NCI-H460 (cell line): ENCODE measurements at regions not wholly inside any gene's neighbourhood (a gene's known extent, or its start where the extent isn't known, plus 50 kb on each side); places are given as distances from the start of the nearest gene placed in this dataset.

Experiments used
- DNase-seq: peaks from one replicate; pipeline ENCODE4 v3.0.0-alpha.2; 2016; ENCODE audit warnings: low read depth; ENCODE audit errors: extremely low read depth

DNA sequence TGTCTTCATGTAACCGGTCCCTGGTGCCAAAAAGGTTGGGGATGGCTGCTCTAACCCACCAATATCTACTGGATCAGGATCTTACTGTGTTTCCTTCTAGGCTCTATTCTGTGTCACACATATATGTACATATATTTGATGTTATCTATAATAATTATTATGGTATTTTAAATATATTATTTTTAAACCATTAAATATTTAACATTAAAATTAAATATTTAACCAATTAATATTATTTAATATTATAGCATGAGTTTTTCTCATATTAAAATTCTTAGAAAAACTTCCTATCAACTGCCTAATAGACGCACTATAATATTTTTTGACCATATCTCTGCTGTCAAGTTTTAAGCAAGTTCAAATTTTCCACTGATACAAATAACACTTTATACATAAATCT is 196.9 kb upstream of the PLET1 start:
- no peak for DNase-seq

GRCh38 chr11:112459001-112459400 is 198.3 kb upstream of the PLET1 start:
- peak; percentile 22 for DNase-seq

GRCh38 chr11:112460141-112460540 is 199.5 kb upstream of the PLET1 start:
- DNase-seq: no peak

GRCh38 chr11:112464949-112465348 is 204.3 kb upstream of the PLET1 start:
- DNase-seq: no peak

DNA sequence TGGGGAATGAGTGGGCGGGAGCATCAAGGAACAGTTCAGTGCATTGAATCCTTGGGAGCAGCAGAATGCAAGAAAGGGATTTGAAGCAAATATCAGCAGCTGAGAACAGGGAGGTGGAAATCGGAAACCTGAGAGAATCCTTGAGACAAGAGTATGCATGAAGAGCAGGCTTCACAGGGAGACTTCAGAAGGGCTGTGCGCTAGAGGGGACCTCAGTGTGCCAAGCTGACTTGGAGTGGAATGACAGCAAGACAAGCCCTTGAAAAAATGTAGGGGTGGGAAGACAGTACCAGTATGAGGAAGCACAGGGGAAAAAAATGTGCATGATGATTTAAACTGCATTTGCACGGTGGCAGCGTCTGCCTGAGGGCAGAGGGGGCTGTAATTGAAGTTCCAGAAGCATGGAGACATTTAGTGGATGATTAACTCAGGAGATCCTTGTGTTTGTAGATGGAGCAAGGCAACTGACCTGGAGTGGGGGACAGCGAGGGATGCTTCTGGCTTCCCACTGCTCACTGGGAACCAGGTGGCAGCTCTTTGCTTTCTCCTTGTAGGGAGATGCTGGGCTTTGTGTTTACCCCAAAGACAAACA is 204.9 kb upstream of the PLET1 start:
- DNase-seq: no peak

DNA sequence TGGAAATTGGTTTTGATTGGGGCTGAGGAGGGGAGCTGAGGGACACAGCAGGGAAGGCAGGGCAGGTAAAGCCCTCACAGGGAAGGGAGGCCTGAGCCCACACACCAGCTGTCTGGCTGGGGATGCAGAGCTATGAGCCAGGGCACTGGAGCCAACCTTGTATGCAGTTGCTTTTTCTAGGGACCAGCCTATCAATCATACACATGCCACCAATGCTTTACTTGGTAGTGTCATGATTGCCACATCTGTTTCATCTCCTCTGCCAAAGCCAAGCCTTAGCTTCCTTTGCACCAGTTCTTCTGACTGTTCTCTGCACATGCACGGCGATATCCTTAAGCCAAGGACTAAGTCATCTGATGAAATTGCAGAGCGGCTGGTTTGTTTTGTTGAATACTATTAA is 207.1 kb upstream of the PLET1 start:
- DNase-seq: no peak

- no peak for DNase-seq
These were observed 208.7 kb upstream of the PLET1 start for GRCh38 chr11:112469376-112469775.

- no peak for DNase-seq
These were observed 209.7 kb upstream of the PLET1 start for GRCh38 chr11:112470355-112470754.

DNA sequence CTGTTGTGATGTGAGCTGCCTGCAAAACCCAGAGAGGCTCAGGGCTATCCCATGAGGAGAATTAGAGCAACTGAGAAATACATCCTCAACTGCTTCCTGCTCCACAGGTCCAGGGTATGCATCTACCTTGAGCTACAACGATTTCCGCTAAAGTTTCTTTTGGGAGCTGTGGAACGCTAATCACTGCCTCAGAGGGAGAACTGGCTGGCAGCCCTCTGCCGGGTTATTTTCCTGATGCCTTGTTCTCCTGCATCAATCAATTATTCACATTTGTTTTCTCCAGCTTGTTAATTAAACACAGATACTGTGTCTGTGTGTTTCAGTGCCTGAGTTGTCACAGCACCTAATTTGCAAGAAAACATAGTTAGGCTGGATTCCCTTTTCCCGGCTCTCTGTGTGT is 211.1 kb upstream of the PLET1 start:
- DNase-seq: no peak

DNA sequence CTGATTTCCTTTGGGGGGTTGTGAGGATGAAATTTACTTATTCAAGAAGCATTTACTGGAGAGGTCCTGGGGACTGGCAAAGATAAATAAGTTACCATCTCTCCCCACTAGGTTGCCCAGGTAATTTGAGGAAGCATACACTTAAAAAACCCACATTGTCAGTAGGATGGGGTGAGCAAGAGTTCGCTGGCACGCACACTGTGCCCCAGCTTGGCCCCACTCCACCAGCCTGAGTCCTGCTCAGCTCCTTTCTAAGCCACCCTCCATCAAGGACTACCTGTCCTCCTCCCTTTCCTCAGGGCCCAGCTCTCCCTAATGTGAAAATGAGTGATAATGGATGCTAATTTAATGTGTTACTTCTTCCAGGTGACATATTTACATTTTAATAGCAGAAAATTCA is 216.5 kb upstream of the PLET1 start:
- no peak for DNase-seq

DNA sequence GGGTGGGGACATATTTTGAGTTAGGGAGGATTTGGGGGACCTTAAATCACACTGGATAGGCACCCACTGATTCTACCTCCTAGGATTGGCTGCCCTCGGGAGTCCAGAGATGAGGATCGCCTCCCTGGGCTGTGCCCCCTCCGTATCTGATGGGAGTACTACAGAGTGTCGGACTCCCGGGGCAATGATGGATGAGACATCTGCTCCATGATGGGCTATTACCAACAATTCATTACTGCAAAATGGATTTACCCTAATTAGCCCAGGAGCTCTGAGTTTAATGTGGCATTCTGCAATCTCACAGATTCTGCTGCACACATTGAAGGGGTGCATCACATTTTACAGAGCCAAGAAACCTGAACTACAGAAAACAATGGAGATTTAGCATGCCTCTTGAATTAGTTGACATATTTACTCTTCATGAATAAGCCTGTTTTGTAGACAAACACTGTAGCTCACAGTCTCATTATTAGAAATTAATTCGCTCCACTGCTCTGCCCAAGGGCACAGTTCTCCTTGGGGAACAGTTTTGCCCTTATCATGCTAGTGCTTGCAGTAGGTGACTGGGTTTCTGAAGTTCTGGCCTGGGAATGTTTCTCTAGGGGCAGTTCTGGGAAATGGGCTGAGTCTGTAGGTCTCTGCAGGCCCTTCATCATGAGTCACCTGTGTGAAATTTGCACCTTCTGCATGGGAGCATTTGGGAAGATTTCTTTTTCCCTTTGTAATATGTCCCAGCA is 217.1 kb upstream of the PLET1 start:
- no peak for DNase-seq

GRCh38 chr11:112478806-112479205 is 218.1 kb upstream of the PLET1 start:
- no peak for DNase-seq

DNA sequence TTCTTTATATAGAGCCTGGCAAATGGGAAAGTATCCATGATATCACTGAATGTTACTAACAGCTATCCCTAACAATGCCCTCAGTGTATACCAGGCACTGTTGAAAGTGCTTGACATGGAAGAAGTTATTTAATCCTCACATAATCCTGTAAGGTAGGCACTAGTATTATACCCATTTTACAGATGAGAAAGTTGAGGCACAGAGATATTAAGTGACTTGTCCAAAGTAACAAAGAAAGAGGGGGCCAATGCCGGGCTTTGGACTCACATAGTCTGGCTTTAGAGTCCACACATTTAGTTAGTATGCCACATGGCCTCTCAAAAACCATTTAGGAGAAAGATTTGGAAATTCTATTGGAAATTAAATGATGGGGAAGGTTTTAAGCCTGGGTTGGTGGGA is 220.8 kb upstream of the PLET1 start:
- no peak for DNase-seq

DNA sequence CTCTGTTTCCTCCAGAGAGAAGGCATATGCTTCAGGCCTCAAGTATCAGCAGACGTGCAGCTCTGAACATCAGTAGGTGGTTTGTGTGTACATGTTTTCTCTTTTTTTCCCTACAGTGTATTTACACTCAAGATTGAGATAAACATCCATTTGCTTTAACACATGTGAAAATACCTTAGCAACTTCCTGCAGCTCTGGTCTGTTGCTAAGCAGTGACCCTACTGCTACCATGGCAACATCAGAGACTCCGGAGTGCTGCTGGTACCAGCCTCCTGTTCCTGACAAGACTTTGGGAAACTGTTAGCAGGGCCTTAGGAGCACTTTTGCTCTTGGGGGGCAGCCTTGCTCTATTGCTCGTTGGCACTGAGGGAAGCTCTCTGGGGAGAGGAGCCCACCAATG is 221.2 kb upstream of the PLET1 start:
- DNase-seq: no peak

DNA sequence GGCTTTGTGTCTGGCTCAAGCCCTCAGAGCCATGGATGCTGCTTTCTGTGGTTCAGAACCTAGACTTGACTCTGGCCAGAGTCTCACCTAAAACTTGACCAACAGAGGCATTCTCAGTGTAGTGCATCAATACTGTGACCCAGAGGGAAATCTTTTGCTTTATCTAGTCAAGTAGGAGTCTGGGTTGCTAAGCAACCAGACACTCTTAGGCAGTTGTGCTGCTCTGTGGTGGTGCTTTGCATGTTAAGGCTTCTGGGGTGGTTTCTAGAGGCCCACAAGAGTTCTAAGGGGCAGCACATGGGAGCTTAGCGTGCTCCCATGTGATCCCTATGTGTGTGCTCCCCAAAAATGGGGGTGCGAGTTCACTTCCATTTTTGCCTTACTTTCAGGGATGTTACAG is 224.6 kb upstream of the PLET1 start:
- no peak for DNase-seq

GRCh38 chr11:112497826-112498225 is 237.2 kb upstream of the PLET1 start:
- DNase-seq: no peak

DNA sequence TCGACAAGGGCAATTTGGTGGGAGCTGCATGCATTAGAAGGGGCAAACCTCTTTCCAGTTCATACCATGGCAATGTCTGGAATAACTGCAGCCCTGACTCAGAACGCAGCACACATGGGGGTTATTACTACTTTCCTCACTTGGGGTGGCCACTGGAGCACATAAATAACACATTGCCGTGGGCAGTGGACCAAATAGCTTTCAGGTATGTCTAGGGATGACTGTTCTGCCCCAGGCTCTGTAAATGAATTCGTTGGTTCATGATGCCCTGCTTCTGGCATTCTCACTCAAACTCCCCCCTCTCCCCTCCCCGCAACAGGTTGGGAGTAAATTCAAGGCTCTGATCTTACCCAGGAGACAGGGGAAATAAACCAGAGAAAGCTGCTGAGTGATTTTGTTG is 238.0 kb upstream of the PLET1 start:
- no peak for DNase-seq

GRCh38 chr11:112499153-112499880 is 238.7 kb upstream of the PLET1 start:
- DNase-seq: no peak

DNA sequence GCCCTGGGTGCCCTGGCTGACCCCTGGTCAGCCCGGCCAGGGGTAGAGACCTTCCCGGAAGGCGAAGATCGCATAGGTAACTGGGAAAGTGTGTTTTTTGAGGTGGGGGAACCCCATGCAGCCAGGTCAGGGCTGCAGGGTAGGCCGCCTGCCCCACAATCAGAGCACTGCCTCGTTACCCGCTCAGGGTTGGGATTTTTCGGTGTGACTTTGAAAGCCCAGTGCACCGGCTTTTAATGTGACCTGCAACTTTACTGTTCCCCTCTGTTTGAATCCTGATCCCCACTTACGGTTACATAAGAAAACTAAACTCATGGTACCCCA is 239.2 kb upstream of the PLET1 start:
- no peak for DNase-seq

GRCh38 chr11:112503410-112503809 is 242.8 kb upstream of the PLET1 start:
- no peak for DNase-seq

DNA sequence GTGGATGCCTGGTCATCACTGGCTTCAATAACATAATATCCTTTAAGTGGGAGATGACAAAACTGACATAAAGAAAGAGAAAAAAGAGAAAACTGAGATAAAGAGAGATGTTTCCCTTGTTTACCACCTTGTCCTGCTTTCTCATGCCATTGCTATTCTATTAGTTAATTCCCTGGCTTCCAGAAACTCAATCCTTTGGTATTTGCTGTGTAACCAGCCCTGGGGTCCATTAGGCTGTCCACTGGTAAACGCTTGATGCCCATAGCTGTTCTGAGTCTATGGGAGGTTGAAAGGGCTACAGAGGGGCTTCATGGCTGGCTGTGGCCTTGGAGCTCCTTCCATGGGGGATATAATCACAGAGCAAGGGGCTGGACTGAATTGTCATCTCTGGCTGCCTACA is 243.4 kb upstream of the PLET1 start:
- no peak for DNase-seq

GRCh38 chr11:112506852-112507251 is 246.2 kb upstream of the PLET1 start:
- DNase-seq: no peak
